ENCODE measurements at regions not wholly inside any gene's neighbourhood (a gene's known extent, or its start where the extent isn't known, plus 50 kb on each side); places are given as distances from the start of the nearest gene placed in this dataset.

DNA sequence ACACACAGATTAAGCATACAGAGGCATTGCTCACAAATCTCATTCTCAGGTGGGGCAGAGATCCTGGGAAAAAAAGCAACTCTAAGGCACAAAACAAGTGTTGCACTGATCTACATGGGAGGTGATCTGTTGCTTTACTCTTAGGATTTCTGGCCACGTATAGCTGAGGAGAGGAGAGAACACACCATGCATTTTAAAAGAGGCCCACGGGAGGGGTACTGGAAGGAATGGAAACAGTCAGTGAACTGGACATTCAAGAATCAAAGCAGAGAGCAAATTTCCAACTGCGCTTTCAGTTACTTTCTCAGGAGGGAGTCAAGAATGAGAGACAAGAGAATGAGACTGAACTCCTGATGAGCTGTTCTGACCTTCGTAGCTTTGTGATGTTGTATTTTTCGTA lies 1105.9 kb downstream of the CDH8 start:
- TF ChIP-seq EGR1 (IDR thresholded peaks at IDR 0.05) (no peak), EP300 (IDR thresholded peaks at IDR 0.05; ENCODE audit: borderline replicate concordance) (no peak), YY1 (IDR thresholded peaks at IDR 0.05; ENCODE audit: low read depth) (no peak), ZBTB7A (IDR thresholded peaks at IDR 0.05; ENCODE audit: low read depth) (no peak), TAF1 (IDR thresholded peaks at IDR 0.05; ENCODE audit: low read depth) (no peak), CEBPB (IDR thresholded peaks at IDR 0.05) (no peak), NFIC (IDR thresholded peaks at IDR 0.05) (no peak), RAD21 (IDR thresholded peaks at IDR 0.05; ENCODE audit: low read depth) (no peak), CREB1 (IDR thresholded peaks at IDR 0.05; ENCODE audit: low read depth) (no peak), TEAD4 (IDR thresholded peaks at IDR 0.05) (no peak), FOXM1 (IDR thresholded peaks at IDR 0.05; ENCODE audit: borderline replicate concordance, low read depth) (no peak), TCF12 (IDR thresholded peaks at IDR 0.05; ENCODE audit: low read depth) (no peak)
- TF ChIP-seq, protein P1, sequence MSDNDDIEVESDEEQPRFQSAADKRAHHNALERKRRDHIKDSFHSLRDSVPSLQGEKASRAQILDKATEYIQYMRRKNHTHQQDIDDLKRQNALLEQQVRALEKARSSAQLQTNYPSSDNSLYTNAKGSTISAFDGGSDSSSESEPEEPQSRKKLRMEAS (IDR thresholded peaks at IDR 0.05), result no peak
- TF ChIP-seq, protein P2, sequence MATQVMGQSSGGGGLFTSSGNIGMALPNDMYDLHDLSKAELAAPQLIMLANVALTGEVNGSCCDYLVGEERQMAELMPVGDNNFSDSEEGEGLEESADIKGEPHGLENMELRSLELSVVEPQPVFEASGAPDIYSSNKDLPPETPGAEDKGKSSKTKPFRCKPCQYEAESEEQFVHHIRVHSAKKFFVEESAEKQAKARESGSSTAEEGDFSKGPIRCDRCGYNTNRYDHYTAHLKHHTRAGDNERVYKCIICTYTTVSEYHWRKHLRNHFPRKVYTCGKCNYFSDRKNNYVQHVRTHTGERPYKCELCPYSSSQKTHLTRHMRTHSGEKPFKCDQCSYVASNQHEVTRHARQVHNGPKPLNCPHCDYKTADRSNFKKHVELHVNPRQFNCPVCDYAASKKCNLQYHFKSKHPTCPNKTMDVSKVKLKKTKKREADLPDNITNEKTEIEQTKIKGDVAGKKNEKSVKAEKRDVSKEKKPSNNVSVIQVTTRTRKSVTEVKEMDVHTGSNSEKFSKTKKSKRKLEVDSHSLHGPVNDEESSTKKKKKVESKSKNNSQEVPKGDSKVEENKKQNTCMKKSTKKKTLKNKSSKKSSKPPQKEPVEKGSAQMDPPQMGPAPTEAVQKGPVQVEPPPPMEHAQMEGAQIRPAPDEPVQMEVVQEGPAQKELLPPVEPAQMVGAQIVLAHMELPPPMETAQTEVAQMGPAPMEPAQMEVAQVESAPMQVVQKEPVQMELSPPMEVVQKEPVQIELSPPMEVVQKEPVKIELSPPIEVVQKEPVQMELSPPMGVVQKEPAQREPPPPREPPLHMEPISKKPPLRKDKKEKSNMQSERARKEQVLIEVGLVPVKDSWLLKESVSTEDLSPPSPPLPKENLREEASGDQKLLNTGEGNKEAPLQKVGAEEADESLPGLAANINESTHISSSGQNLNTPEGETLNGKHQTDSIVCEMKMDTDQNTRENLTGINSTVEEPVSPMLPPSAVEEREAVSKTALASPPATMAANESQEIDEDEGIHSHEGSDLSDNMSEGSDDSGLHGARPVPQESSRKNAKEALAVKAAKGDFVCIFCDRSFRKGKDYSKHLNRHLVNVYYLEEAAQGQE (IDR thresholded peaks at IDR 0.05; ENCODE audit: low read depth), result no peak
- TF ChIP-seq, protein P3, sequence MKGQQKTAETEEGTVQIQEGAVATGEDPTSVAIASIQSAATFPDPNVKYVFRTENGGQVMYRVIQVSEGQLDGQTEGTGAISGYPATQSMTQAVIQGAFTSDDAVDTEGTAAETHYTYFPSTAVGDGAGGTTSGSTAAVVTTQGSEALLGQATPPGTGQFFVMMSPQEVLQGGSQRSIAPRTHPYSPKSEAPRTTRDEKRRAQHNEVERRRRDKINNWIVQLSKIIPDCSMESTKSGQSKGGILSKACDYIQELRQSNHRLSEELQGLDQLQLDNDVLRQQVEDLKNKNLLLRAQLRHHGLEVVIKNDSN (IDR thresholded peaks at IDR 0.05), result no peak

- TF ChIP-seq CREB1 (IDR thresholded peaks at IDR 0.05; ENCODE audit: low read depth) (no peak), TEAD4 (IDR thresholded peaks at IDR 0.05) (no peak), NFIC (IDR thresholded peaks at IDR 0.05) (no peak), RAD21 (IDR thresholded peaks at IDR 0.05; ENCODE audit: low read depth) (no peak), ZBTB7A (IDR thresholded peaks at IDR 0.05; ENCODE audit: low read depth) (no peak), TCF12 (IDR thresholded peaks at IDR 0.05; ENCODE audit: low read depth) (no peak), YY1 (IDR thresholded peaks at IDR 0.05; ENCODE audit: low read depth) (no peak)
- TF ChIP-seq, protein P2 (IDR thresholded peaks at IDR 0.05; ENCODE audit: low read depth), result no peak
- TF ChIP-seq, protein P3 (IDR thresholded peaks at IDR 0.05), result no peak
- TF ChIP-seq, protein P1 (IDR thresholded peaks at IDR 0.05), result no peak
These were observed 1113.3 kb downstream of the CDH8 start for GRCh38 chr16:60922920-60923319.

- TF ChIP-seq, protein P3 (IDR thresholded peaks at IDR 0.05), result no peak
- TF ChIP-seq EP300 (IDR thresholded peaks at IDR 0.05; ENCODE audit: borderline replicate concordance) (no peak), EGR1 (IDR thresholded peaks at IDR 0.05) (no peak), ZBTB7A (IDR thresholded peaks at IDR 0.05; ENCODE audit: low read depth) (no peak), CREB1 (IDR thresholded peaks at IDR 0.05; ENCODE audit: low read depth) (no peak), TAF1 (IDR thresholded peaks at IDR 0.05; ENCODE audit: low read depth) (no peak)
- TF ChIP-seq, protein P2 (IDR thresholded peaks at IDR 0.05; ENCODE audit: low read depth), result no peak
- TF ChIP-seq, protein P1 (IDR thresholded peaks at IDR 0.05), result no peak
These were observed 1121.9 kb downstream of the CDH8 start for GRCh38 chr16:60914334-60914733.

DNA sequence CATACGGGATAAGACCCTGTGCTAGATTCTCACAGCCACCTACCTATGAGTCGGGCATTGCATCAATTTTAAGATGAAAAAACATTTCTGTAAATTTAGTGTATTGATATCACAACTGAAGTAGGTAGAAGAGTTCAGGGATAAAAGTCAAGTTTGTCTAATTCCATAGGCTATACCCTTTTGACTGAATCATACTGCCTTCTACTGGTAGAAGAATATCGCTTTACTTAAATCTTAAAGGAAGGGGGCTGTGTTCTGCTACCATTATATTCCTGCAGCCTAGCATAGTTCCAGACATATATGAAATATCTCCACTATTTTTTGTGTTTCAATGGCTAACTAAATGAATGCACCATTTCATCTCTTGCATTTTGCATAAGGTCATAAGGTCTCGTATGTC lies 1128.6 kb downstream of the CDH8 start:
- TF ChIP-seq TCF12 (IDR thresholded peaks at IDR 0.05; ENCODE audit: low read depth) (no peak), NFIC (IDR thresholded peaks at IDR 0.05) (no peak), RAD21 (IDR thresholded peaks at IDR 0.05; ENCODE audit: low read depth) (no peak), TAF1 (IDR thresholded peaks at IDR 0.05; ENCODE audit: low read depth) (no peak), YY1 (IDR thresholded peaks at IDR 0.05; ENCODE audit: low read depth) (no peak), CREB1 (IDR thresholded peaks at IDR 0.05; ENCODE audit: low read depth) (no peak), TEAD4 (IDR thresholded peaks at IDR 0.05) (no peak), FOXM1 (IDR thresholded peaks at IDR 0.05; ENCODE audit: borderline replicate concordance, low read depth) (no peak), EGR1 (IDR thresholded peaks at IDR 0.05) (no peak), ZBTB7A (IDR thresholded peaks at IDR 0.05; ENCODE audit: low read depth) (no peak), EP300 (IDR thresholded peaks at IDR 0.05; ENCODE audit: borderline replicate concordance) (no peak)
- TF ChIP-seq, protein P1 (IDR thresholded peaks at IDR 0.05), result no peak
- TF ChIP-seq, protein P2 (IDR thresholded peaks at IDR 0.05; ENCODE audit: low read depth), result no peak
- TF ChIP-seq, protein P3 (IDR thresholded peaks at IDR 0.05), result no peak
